Vagina (tissue), 2 donors: ENCODE measurements at regions not wholly inside any gene's neighbourhood (a gene's known extent, or its start where the extent isn't known, plus 50 kb on each side); places are given as distances from the start of the nearest gene placed in this dataset.

ENCODE experiments used
- POLR2AphosphoS5 ChIP-seq, 2 donors: sonication (generic); formaldehyde crosslinking; IDR thresholded peaks; one replicate each; pipeline ENCODE4 v1.9.0; 2017; ENCODE audit warnings: antibody characterized with exemption in 2 of 2, mild to moderate bottlenecking in 2 of 2, low read depth in 1 of 2; ENCODE audit not compliant: insufficient read depth in 1 of 2
- TF ChIP-seq, protein P1 (sequence below), 3 experiments: fragments of 450-650 bp in 2 of 3; fragments of 200-600 bp in 1 of 3; sonication (generic) in 1 of 3; IDR thresholded peaks; one replicate each; pipeline ENCODE4 v1.5.1; 2017 to 2019; ENCODE audit warnings: antibody characterized with exemption in 3 of 3, mild to moderate bottlenecking in 2 of 3, moderate library complexity in 2 of 3

DNA sequence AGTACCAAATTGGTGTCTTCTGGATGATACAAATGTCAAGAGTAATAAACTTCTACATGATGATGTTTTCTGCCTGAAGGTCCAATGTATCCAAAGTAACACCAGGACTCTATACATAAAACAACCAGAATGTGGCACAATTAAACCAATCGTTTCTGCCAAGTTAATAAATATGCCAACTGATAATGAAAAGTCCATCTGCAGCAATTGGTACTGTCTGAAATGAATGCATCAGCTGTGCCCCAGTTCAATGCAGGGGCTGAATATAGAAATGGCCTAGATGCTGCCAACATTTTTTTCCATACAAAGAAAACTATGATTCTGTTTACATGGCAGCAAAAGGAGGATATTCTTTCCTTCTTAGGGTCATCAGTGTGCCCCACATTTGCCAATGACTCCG lies 137.2 kb upstream of the LSM8 start:
- no peak for TF ChIP-seq POLR2AphosphoS5 (IDR thresholded peaks at IDR 0.05; ENCODE audit: insufficient read depth in 1 of 2, low read depth in 1 of 2)
- TF ChIP-seq, protein P1, sequence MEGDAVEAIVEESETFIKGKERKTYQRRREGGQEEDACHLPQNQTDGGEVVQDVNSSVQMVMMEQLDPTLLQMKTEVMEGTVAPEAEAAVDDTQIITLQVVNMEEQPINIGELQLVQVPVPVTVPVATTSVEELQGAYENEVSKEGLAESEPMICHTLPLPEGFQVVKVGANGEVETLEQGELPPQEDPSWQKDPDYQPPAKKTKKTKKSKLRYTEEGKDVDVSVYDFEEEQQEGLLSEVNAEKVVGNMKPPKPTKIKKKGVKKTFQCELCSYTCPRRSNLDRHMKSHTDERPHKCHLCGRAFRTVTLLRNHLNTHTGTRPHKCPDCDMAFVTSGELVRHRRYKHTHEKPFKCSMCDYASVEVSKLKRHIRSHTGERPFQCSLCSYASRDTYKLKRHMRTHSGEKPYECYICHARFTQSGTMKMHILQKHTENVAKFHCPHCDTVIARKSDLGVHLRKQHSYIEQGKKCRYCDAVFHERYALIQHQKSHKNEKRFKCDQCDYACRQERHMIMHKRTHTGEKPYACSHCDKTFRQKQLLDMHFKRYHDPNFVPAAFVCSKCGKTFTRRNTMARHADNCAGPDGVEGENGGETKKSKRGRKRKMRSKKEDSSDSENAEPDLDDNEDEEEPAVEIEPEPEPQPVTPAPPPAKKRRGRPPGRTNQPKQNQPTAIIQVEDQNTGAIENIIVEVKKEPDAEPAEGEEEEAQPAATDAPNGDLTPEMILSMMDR (IDR thresholded peaks at IDR 0.05) = no peak
